NCI-H2227 (cell line): ENCODE measurements at regions not wholly inside any gene's neighbourhood (a gene's known extent, or its start where the extent isn't known, plus 50 kb on each side); places are given as distances from the start of the nearest gene placed in this dataset.

ENCODE experiments used
- DNase-seq: peaks from one replicate; lab custom pipeline; 2025; ENCODE audit not compliant: unreplicated experiment; lab: John Stamatoyannopoulos, UW

DNA sequence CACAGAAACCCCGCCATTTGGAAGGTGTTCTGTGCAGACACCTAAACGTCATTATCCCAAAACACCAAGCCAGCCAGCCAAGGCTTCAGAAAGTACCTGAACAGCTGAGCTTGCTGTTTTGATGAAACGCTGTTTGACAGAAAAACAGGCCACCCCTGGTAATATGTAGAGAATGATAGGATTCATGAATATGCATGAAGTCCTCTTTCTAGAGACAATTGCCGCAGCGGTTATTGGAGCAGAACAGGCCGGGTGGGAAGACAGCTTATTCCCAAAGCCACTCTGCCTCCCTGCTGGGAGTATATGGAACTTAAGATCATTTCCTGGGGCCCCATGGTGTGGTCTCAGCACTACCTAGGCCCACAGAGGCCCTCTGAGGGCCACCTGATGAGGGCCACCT is 229.5 kb downstream of the UQCRFS1 start:
- DNase-seq = no peak

DNA sequence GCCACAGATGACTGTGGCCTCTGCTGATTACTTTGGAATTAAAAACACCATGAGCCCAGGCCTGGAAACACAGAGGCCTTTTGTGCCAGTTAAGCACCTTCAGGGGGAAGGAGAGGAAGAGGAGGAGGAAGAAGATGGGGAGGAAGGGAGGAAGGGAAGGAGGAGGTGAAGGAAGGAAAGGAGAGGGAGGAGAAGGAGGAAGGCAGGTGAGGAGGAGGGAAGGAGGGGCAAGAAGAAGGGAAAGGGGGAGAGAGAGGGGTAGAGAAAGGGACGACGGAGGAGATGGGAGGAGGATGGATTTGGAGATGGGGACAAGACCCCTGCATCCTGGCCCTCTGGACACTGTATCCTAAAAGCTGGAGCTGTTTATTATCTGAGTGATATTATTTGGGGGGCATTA is 231.0 kb downstream of the UQCRFS1 start:
- no peak for DNase-seq

DNA sequence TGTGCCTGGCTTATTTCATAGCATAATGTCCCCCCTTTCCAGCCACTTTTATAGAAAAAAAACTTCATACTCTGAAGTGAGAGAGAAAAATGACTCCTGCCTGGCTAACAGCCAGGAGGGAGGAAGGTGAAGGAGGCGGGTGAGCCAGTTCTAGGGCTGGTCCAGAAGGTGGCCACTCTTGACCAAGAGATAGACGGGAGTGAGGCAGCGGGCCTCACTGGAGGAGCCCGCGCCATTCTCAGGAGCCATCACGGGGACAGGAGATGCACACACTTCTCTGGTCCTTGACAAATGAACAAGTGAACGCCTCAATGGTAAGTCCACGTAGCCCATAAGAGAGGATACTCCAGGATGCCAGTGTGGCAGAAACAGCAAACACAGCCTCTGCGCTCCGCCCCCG is 231.4 kb downstream of the UQCRFS1 start:
- no peak for DNase-seq

DNA sequence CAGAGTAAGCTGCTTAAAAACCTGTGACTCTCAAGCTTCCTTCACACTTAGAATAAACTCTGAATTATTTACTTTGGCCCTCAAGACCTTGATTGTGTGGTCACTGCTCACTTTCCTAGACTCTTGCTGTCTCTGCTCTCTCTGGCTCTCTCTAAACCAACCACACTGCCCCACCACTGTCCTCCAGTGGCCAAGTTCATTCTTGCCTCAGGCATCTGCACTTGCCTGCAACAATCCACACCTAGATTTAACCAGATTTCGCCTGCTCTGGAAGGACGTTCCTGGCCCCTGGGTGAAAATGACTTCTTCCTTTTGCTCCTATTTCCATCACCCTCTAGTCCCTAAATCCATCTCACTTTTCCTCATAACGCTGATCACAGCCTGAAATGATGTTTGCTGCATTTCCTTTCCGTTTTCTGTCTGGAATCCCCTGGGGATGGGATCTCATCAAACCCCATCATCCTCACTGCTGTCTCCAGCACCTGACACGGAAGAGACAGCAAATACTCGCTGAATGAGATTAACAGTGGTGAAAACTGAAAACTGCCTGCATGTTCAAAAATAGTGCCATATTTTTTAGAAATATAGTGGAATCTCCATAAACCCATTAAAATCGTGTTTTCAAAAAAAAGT is 232.6 kb downstream of the UQCRFS1 start:
- DNase-seq = peak; percentile 55

DNA sequence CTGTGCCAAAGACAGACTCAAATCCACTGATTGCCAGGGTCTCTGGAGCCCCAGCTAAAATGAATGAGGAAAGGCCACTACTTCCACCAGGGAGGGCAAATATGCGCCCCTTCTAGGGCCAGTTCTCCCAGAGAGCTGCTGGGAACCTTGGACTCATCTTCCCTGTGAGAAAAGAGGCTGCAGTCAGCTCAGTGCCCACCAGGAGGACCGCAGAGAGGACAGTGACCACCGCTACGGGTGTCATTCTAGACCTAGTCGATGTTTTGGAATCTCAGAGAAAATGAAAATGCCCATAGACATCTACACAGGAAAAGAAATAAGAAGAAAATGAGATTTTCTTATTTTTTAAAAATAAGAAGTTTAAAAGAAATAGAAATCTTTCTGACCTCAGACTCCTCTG is 235.1 kb downstream of the UQCRFS1 start:
- peak; percentile 67 for DNase-seq

DNA sequence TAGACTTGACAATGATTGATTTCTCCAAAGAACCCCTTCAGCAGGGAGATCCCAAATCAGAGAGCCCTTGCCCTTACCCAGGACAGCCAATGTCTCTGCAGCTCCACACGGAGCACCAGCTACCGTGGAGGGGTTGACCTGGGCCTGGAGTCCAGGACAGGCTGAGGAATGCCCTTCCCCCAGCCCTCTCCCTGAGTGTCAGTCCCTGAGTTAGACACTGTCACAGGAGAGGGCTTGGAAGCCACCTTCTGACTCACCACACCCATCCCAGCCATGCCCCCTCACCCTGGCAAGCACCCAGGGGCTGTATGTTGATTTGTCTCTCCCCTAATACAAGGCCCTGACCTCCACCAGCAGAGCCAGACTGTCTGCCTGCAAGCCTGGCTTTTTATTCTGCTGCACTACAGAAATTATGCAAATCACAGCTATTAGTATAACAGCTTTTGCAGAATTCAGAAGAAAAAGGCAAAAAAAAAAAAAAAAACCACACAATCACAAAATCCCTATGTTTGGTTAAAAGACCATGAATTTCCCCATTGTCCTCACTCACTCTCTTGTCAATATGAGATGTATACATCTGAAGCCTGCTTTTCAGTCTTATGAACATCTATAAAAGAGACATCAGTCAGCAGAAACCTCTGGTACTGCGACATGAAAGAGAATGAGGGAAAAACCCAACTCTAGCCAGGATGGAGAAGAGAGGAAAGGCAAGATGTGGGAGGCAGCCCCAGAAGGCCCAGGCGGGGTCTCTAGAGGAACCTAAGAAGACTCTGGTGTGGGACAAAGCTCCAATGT is 240.7 kb downstream of the UQCRFS1 start:
- no peak for DNase-seq

DNA sequence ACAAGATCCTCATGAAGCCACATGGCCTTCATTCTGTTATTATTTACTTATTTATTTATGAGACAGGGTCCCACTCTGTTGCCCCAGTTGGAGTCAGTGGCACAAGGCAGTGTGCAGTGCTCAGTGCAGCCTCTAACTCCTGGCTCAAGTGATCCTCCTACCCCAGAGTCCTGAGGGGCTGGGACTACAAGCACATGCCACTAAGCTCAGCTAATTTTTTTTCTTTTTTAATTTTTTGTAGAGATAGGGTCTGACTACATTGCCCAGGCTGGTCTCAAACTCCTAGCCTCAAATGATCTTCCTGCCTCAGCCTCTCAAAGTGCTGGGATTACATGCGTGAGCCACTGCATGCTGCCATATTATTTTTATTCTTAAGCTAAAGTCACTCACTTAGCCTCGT is 241.4 kb downstream of the UQCRFS1 start:
- DNase-seq = no peak

DNA sequence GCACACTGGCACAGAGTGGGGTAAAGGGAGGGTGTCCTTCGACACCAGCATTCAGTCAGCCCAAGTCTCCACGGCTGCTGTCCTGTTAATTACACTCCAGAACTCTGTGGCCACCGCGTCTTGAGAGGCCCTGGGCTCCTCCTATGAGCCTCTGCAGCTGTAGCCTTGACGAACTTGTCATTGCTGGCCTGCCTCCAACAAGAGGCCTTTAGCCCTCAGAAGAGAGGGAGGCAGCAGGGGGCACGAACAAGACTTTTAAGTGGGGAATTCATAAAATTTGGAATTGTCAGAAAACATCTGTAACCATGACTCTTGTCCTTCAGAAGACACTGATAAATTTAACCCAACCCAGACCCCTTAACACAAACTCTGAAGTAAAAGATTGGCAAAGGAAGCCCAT is 241.9 kb downstream of the UQCRFS1 start:
- peak; percentile 75 for DNase-seq

DNA sequence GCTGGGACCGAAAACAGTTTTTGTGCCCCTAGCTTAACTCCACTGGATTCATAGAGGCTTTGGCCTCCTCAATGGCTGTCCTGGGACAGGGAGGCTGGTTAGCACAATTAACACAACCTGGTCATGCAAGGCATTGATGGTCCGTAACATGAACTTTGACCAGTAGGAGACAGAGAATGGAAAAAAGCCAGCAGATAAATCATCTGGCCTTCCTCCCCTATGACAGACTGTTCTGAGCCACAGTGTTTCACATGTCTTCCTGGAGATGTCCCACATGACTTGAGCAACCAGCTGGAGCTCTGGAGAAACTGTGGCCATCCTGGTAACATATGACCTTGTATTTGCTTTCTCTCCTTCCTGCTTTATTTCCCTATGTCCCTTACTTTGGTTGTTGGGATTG is 244.2 kb downstream of the UQCRFS1 start:
- no peak for DNase-seq

DNA sequence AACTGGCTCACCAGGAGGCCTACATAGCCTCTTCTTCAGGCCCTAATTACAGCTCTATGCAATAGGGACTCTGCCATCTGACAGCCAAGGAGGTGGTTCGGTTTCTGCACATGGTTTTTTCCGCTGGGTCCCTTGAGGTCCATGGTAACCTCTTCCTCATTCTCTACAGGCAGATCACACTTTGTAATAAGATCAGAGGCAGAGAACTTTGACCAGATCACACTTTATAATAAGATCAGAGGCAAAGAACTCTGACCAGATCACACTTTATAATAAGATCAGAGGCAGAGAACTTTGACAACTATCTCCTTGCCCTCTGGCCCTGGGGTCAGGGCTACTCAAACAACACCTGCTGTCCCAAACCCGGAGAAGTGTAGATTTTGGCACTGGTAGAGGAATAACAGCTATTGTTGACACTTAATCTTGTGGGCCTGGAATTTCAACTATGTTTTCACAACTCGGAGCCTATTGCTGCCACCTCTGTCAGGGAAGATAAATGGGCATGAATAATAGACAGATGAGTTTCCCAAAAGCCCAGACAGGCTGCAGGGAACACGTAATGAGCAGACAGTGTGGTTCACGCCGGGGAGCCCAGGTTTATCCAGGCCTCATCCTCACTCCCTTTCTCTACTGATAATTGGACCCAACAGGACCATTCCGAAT is 246.1 kb downstream of the UQCRFS1 start:
- DNase-seq = peak; percentile 90

DNA sequence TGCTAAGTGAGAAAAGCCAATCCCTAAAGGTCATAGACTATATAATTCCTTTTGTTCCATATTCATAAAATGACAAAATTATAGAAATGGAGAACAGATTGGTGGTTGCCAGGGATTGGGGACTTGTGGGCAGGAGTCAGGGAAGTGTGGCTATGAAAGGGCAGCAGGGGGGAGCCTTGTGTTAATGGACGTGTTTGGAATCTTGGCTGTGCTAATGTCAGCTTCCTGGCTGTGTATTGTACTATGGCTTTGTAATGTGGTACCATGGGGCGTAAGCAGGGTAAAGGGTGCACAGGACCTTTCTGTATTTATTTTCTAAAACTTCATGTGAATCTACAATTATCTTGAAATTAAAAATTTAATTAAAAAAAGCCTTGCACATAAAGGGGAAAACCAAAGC is 248.5 kb downstream of the UQCRFS1 start:
- no peak for DNase-seq

DNA sequence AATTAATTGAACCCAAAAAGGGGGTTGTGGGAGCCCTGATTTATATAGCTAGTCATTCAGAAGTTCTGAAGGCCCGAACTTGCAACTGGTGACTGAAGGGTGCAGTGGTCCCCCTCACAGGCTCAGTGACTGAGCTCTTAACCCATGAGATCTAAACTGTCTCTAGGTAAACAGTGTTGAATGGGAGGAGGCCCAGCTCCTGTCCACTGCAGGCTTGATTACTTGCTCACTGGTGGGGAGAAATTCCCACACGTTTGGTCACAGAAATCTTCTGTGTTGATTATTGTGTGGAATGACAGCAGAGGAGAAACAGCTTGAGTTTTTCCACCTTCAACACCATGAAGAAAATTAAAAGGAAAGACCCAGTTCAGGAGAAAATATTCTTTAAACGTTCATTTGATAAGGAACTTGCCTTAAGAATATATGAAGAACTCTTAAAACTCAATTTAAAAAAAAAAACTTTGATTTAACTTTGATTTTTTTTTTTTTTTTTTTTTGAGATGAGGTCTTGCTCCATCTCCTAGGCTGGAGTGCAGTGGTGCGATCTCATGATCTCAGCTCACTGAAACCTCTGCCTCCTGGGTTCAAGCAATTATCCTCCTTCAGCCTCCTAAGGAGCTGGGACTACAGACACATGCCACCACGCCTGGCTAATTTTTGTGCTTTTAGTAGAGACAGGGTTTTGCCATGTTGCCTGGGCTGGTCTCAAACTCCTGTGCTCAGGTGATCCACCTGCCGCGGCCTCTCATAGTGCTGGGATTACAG is 249.3 kb downstream of the UQCRFS1 start:
- no peak for DNase-seq

DNA sequence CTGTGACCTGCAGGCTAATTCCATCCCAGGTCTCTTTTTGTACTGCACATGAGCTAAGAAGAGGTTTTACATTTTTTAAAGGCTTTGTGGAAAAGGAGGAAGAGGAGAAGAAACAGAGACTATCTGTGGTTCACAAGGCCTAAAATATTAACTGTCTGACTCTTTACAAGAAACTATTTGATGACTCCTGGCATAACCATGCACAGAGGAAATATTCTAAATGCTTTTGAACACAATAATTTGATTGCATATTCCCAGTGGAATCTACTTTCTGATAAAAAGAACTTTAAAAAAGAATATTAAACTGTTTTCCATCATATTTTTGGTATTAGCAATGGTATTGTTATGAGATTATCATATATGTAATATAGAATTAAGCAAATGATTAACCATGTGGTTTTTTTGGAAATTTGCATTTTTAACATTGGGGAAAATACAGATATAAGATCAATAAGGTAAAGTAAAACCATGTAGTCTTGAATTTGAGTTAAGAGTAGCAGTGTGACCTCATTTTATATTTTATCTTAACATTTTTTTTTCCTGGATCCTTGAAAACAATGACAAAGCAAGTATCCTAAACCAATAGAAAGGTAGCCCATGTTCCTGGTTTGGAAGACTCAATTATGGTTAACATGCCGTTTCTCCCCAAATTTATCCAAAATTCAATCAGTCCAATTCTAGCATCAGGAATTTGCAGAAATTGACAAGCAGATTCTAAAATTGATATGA is 251.0 kb downstream of the UQCRFS1 start:
- no peak for DNase-seq

DNA sequence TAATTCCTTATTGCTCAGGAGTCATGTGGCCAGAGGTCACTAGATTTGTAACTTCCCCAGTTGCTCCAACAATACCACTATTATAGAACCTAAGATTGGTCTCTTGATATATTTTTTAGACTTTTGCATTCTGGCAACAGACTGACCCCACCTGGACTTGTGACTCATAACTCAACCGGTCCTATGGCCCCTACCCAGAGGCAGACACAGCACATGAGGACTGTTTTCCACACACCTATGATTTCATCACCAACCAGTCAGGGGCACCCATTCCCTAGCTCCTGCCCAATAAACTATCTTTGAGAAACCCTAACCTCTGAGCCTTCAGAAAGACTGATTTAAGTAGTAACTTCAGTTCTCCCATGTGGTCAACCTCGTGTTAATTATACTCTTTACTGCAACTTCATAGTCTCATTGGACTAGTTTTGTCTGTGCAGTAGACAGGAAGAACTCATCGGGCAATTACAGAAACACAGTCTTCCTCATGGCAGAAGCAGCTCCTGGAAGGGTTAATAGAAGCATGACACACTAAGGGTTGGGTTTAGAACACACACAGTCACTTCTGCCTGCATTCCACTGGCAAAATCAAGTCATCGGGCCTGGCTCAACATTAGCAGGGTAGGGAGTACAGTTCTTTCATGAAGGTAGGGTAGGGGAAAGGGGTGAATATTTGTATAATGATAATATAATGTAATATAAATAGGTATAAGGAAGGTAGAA is 251.8 kb downstream of the UQCRFS1 start:
- DNase-seq = no peak

DNA sequence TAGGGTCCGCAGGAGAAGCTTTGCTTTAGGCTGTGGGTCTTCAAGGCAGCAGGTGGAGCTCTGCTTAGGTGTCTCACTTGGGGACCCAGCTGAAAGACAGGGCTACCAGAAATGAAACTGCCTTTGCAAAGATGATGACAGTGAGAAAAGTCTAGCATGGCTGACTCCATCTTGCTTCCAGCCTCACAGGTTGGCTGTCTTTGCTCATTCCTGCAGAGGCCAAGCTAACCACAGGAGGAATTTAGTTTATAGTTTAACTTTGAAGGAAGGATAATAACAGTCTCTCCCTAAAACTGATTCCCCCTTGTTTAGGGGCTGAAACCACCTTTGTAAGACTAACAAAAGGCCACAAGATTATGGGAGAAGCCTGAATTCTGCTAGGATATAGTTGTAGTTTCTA is 252.4 kb downstream of the UQCRFS1 start:
- no peak for DNase-seq

DNA sequence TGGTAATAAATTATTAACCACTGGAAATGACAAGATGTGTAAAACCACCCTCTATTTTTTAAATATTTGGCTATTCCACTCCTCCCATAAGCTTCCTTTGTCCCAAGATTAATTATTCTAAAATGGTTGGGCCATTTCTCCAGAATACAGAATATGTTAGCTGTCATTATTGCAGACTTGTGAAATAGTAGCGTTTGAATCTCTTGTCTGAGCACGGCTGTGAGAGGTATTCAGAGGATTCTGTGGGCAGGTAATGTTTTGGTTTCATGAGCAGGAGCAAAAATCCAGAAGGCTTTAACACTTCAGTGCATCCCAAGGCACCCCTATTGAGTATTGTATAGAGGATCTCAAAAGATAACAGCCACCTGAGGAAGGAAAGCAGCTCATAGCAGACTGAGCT is 256.0 kb downstream of the UQCRFS1 start:
- DNase-seq = no peak

DNA sequence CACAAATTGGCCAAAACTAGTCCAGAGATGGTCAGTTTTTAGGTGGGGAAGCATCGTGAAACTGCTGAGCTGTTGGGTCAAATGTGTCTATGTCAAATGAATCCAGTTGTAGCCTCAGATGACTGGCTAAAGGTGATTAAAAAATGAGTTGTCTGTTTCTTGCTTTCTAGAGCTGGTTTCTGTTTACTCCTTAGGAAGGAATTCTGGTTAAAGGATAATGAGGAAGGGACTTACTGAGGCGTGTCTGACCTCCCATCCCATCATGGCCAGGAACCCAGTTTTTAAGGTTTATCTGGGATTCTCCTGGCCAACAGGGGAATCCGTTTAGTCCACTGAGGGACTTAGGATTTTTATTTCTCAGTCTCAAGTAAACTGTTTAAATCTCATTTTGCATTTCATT is 256.5 kb downstream of the UQCRFS1 start:
- DNase-seq = no peak

DNA sequence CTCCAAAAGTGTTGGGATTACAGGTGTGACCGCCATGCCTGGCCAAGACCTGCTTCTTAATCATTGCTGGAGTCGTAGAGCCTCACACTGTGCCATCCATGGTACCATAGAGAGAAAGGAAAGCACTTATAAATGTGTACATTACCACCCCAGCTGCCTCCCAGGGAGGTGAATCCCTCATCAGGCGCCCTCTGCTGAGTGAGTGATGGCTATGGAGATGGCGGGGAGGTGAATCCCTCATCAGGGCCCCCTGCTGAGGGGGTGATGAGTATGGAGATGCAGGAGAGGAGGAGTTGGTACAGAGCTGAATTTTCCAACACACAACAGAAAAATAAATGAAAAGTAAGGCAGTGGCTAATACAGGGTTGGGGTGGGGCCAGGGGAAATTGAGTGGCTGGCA is 263.4 kb downstream of the UQCRFS1 start:
- DNase-seq = no peak

DNA sequence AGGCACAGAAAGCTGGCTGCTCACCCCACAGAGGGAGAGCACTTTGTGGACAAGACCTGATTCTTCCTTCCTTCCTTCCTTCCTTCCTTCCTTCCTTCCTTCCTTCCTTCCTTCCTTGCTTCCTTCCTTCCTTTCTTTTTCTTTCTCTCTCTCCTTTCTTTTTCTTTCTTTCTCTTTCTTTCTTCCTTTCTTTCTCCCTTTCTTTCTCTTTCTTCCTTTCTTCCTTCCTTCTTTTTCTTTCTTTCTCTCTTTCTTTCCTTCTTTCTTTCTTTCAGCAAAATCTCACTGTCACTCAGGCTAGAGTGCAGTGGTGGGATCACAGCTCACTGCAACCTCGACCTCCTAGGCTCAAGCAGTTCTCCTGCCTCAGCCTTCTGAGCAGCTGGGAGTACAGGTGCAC is 263.9 kb downstream of the UQCRFS1 start:
- no peak for DNase-seq

DNA sequence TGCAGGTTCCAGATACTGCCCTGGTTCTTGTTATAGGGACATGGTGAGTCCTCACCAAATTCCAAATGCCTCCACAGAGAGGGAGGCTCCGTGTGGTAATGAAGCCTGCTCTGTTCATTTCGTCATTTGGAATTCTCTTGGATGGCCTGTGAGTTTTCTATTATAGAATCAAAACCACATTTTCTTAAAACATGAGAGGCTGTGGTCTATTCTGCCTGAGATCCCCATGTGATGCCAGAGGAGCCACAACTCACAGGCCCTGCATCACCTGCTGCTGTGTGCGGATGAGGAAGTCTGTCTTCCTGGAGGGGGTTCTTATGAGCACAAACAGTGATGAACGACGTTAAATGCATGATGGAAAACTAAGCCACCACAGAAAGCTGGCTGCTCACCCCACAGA is 264.4 kb downstream of the UQCRFS1 start:
- DNase-seq = no peak
